BJ (cell line): ENCODE measurements at regions not wholly inside any gene's neighbourhood (a gene's known extent, or its start where the extent isn't known, plus 50 kb on each side); places are given as distances from the start of the nearest gene placed in this dataset.

Experiments
- CTCF ChIA-PET: fragments of 350-600 bp; formaldehyde crosslinking; extraction: SDS; loops from one replicate; lab custom pipeline; 2021; ENCODE audit warnings: antibody characterized with exemption, inconsistent platforms; lab: Yijun Ruan, JAX
- POLR2A ChIA-PET: fragments of 300-600 bp; sonication (Branson Sonifier 250); formaldehyde crosslinking; extraction: SDS; loops from one replicate; lab custom pipeline; 2021; ENCODE audit warnings: antibody characterized with exemption; lab: Charles Lee
- DNase-seq: peaks from one replicate; pipeline ENCODE4 v3.0.0-alpha.2; 2011; ENCODE audit warnings: low read depth
- H3K27me3 ChIP-seq: 2 replicates; pipeline ENCODE4 v1.6.0; 2011; ENCODE audit warnings: low read length; ENCODE audit not compliant: control insufficient read depth, insufficient read depth
- H3K36me3 ChIP-seq: 2 replicates; pipeline ENCODE4 v1.5.1; 2011; ENCODE audit warnings: low read length; ENCODE audit not compliant: control insufficient read depth, insufficient read depth
- H3K4me3 ChIP-seq: 2 replicates; pipeline ENCODE4 v1.5.1; 2011; ENCODE audit warnings: low read depth, mild to moderate bottlenecking, control low read depth, low read length
- TF ChIP-seq, protein P1 (sequence below): IDR thresholded peaks from 2 replicates; pipeline ENCODE4 v1.5.1; 2011; ENCODE audit warnings: low read depth, mild to moderate bottlenecking, control low read depth, inconsistent platforms, low read length, moderate library complexity; ENCODE audit not compliant: insufficient read depth

DNA sequence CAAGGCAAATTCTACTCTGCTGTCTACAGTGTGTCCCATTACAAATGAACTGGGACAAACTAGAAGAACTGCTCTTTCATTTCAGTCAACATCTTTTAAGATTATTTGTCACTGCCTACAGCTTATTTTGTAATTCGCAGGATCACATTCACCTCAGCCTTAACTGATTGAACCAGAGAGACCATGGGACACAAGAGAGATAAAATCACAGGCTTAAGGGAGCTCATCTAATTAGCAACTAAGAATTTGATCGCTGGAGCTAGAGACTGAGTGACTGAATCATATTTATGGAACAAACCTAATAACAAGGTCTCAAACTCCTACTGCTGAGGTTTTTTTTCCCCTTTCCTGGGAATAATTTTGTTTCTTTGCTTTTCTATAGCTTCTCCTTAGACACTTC, 898.2 kb downstream of the PCDH18 start:
- ChIA-PET POLR2A (no interaction called here), CTCF (interaction anchor here (1.3 kb wide), 1 partner anchor 9 kb away, joined by 4 read pairs; no protein-coding TSS in a partner anchor)
- no peak for DNase-seq

GRCh38 chr4:136599890-136600289, 932.4 kb downstream of the PCDH18 start:
- TF ChIP-seq, protein P1, sequence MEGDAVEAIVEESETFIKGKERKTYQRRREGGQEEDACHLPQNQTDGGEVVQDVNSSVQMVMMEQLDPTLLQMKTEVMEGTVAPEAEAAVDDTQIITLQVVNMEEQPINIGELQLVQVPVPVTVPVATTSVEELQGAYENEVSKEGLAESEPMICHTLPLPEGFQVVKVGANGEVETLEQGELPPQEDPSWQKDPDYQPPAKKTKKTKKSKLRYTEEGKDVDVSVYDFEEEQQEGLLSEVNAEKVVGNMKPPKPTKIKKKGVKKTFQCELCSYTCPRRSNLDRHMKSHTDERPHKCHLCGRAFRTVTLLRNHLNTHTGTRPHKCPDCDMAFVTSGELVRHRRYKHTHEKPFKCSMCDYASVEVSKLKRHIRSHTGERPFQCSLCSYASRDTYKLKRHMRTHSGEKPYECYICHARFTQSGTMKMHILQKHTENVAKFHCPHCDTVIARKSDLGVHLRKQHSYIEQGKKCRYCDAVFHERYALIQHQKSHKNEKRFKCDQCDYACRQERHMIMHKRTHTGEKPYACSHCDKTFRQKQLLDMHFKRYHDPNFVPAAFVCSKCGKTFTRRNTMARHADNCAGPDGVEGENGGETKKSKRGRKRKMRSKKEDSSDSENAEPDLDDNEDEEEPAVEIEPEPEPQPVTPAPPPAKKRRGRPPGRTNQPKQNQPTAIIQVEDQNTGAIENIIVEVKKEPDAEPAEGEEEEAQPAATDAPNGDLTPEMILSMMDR = no peak
- DNase-seq = no peak
- CTCF ChIA-PET = no interaction called here
- Histone ChIP-seq H3K4me3 (no peak overlapping the region), H3K36me3 (no peaks in the 10 kb centered on the region), H3K27me3 (no peaks in the 10 kb centered on the region)
- POLR2A ChIA-PET = no interaction called here

More for the DNA sequence above, 898.2 kb downstream of the PCDH18 start:
- H3K27me3 ChIP-seq = no peaks in the 10 kb centered on the region
- H3K36me3 ChIP-seq = no peaks in the 10 kb centered on the region
- H3K4me3 ChIP-seq = no peak overlapping the region
- TF ChIP-seq, protein P1 = no peak

DNA sequence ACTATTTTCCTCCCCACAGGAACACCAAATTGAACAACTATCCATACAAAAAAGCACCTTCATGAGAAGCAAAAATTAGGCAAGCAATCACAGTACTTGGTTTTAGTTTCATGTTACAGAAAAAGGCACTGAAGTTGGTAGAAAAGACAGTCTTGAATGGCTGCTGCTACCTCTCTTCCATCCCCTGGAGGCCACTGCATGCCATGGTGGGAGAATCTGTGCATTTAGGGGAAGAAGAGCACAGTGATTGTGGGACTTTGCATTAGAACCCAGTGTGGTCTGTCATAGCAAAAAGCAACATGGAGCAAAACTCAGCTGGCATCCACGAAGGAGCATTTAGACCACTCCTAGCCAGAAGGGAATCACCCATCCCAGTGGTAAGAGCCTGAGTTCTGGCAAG, 941.9 kb downstream of the PCDH18 start:
- POLR2A ChIA-PET = no interaction called here
- Histone ChIP-seq H3K36me3 (no peaks in the 10 kb centered on the region), H3K27me3 (no peaks in the 10 kb centered on the region), H3K4me3 (no peak overlapping the region)
- CTCF ChIA-PET = no interaction called here
- TF ChIP-seq, protein P1 = no peak
- DNase-seq = no peak

DNA sequence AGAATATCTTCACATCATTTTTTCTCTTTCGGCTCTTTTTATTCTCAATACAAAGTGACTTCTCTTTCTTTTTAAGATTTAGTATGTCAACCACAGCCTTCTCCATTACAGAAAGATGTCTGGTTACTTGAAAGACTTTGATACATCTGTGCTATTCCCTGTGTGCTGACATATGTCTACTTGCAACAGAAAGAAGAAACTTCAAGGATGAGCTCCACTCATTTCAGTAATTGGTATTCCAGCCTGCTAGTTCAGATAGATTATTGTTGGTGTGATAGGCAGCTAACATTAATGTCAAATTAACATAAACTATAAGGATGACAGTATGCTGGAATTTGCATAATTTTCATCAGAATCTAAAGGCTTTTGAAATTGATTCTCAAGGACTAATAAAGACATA, 948.7 kb downstream of the PCDH18 start:
- Histone ChIP-seq H3K27me3 (no peaks in the 10 kb centered on the region), H3K36me3 (no peaks in the 10 kb centered on the region), H3K4me3 (no peak overlapping the region)
- TF ChIP-seq, protein P1 = no peak
- no peak for DNase-seq
- ChIA-PET CTCF (no interaction called here), POLR2A (no interaction called here)

DNA sequence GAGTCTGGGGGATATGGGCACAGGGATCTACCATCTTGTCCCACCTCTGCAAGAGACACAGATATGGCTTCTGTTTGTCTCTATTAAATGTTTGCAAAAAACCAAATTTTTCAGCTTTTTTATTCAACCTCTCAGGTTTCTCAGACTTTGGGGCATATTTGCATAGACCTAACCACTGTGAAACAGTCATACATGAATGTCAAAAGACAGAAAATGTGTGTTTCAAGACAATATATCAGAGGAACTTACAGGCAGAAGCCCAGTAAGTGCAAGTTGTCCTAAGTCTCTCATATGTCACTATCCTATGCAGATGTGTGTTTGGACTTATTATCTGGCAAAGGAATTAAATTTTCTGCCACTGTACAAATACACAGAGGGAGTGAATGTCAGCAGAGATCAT, 951.2 kb downstream of the PCDH18 start:
- DNase-seq = no peak
- H3K36me3 ChIP-seq = no peaks in the 10 kb centered on the region
- TF ChIP-seq, protein P1 = no peak
- POLR2A ChIA-PET = no interaction called here
- no peaks in the 10 kb centered on the region for H3K27me3 ChIP-seq
- H3K4me3 ChIP-seq = no peak overlapping the region
- CTCF ChIA-PET = no interaction called here
